Neural progenitor cell (in vitro differentiated cells): ENCODE measurements at regions not wholly inside any gene's neighbourhood (a gene's known extent, or its start where the extent isn't known, plus 50 kb on each side); places are given as distances from the start of the nearest gene placed in this dataset.
"Not testable (repeated sequence)": the region's sequence is repeated elsewhere in the genome, so short reads cannot be mapped to it uniquely, and the experiment has no call there.

Source experiments
- DNase-seq: peaks from one replicate; pipeline ENCODE4 v3.0.0-alpha.2; 2016; ENCODE audit warnings: low spot score
- H2AFZ ChIP-seq: fragments of 200-600 bp; sonication (generic); replicated peaks from 2 replicates; pipeline ENCODE4 v1.6.1; 2016; ENCODE audit warnings: antibody characterized with exemption
- H3F3A ChIP-seq: fragments of 200-600 bp; sonication (generic); 2 replicates; pipeline ENCODE4 v1.6.1; 2016; ENCODE audit warnings: antibody characterized with exemption, low read depth
- H3K27ac ChIP-seq: fragments of 200-600 bp; sonication (generic); 2 replicates; pipeline ENCODE4 v1.5.1; 2016; ENCODE audit warnings: mild to moderate bottlenecking
- H3K27me3 ChIP-seq: fragments of 200-600 bp; sonication (generic); 2 replicates; pipeline ENCODE4 v1.6.1; 2016; ENCODE audit warnings: mild to moderate bottlenecking, moderate library complexity
- H3K36me3 ChIP-seq: fragments of 200-600 bp; sonication (generic); 2 replicates; pipeline ENCODE4 v1.5.1; 2016
- H3K4me1 ChIP-seq: fragments of 200-600 bp; sonication (generic); 2 replicates; pipeline ENCODE4 v1.6.1; 2016; ENCODE audit warnings: mixed run types
- H3K4me2 ChIP-seq: fragments of 200-600 bp; sonication (generic); 2 replicates; pipeline ENCODE4 v1.6.1; 2016
- H3K4me3 ChIP-seq: fragments of 200-600 bp; sonication (generic); 2 replicates; pipeline ENCODE4 v1.5.1; 2016
- H3K79me2 ChIP-seq: fragments of 200-600 bp; sonication (generic); 2 replicates; pipeline ENCODE4 v1.6.1; 2016; ENCODE audit warnings: low read depth
- H3K9ac ChIP-seq: fragments of 200-600 bp; sonication (generic); 2 replicates; pipeline ENCODE4 v1.6.1; 2016
- H3K9me3 ChIP-seq: fragments of 200-600 bp; sonication (generic); 2 replicates; pipeline ENCODE4 v1.5.1; 2016; ENCODE audit warnings: low read depth
- H4K20me1 ChIP-seq: fragments of 200-600 bp; sonication (generic); 2 replicates; pipeline ENCODE4 v1.6.1; 2016; ENCODE audit warnings: low read depth
- H3K27ac Mint-ChIP-seq: 3 replicates; pipeline ENCODE4 v1.8.0; 2021; ENCODE audit warnings: mixed read lengths
- H3K27me3 Mint-ChIP-seq: 2 replicates; pipeline ENCODE4 v1.8.0; 2022; ENCODE audit warnings: low read depth, mild to moderate bottlenecking, inconsistent platforms, moderate library complexity, mixed read lengths; ENCODE audit not compliant: insufficient read depth
- H3K36me3 Mint-ChIP-seq: 3 replicates; pipeline ENCODE4 v1.8.0; 2021; ENCODE audit warnings: mixed read lengths
- H3K4me1 Mint-ChIP-seq: 3 replicates; pipeline ENCODE4 v1.8.0; 2021; ENCODE audit warnings: mixed read lengths
- H3K4me3 Mint-ChIP-seq: 3 replicates; pipeline ENCODE4 v1.8.0; 2021; ENCODE audit warnings: mild to moderate bottlenecking, moderate library complexity, mixed read lengths
- H3K9me3 Mint-ChIP-seq: 3 replicates; pipeline ENCODE4 v1.8.0; 2020; ENCODE audit warnings: mixed read lengths
- CTCF ChIP-seq: fragments of 200-600 bp; sonication (generic); IDR thresholded peaks from 2 replicates; pipeline ENCODE4 v1.5.1; 2017; ENCODE audit warnings: antibody characterized with exemption, mild to moderate bottlenecking
- EZH2 ChIP-seq: fragments of 200-600 bp; sonication (generic); IDR thresholded peaks from 2 replicates; pipeline ENCODE4 v1.6.1; 2017; ENCODE audit warnings: antibody characterized with exemption, mild to moderate bottlenecking, moderate library complexity
- EZH2phosphoT487 ChIP-seq: fragments of 200-600 bp; sonication (generic); IDR thresholded peaks from 2 replicates; pipeline ENCODE4 v1.6.1; 2017; ENCODE audit warnings: antibody characterized with exemption

- no peak for DNase-seq
- Mint-ChIP-seq H3K27me3 (no peaks in the 10 kb centered on the region), H3K4me3 (no peak overlapping the region), H3K27ac (no peak overlapping the region), H3K36me3 (no peaks in the 10 kb centered on the region), H3K4me1 (no peaks in the 10 kb centered on the region), H3K9me3 (peaks cover 9% of the 10 kb centered on the region)
- Histone ChIP-seq H3K27me3 (no peaks in the 10 kb centered on the region), H3K79me2 (no peaks in the 10 kb centered on the region), H3K4me3 (no peak overlapping the region), H4K20me1 (no peaks in the 10 kb centered on the region), H3K27ac (no peak overlapping the region), H3K4me2 (no peak overlapping the region), H3K4me1 (no peaks in the 10 kb centered on the region), H3K9ac (no peak overlapping the region), H3K9me3 (no peaks in the 10 kb centered on the region), H3F3A (no peaks in the 10 kb centered on the region), H3K36me3 (no peaks in the 10 kb centered on the region), H2AFZ (no peak overlapping the region)
- TF ChIP-seq EZH2 (no peak), EZH2phosphoT487 (no peak), CTCF (no peak)
Observed at GRCh38 chr6:11307226-11307625, 74.8 kb upstream of the NEDD9 start.

- Histone ChIP-seq H3K79me2 (no peaks in the 10 kb centered on the region), H3K27me3 (no peaks in the 10 kb centered on the region), H3K36me3 (no peaks in the 10 kb centered on the region), H4K20me1 (no peaks in the 10 kb centered on the region), H3K4me3 (no peak overlapping the region), H3F3A (no peaks in the 10 kb centered on the region), H3K27ac (no peak overlapping the region), H2AFZ (no peak overlapping the region), H3K9ac (no peak overlapping the region), H3K9me3 (no peaks in the 10 kb centered on the region), H3K4me2 (no peak overlapping the region), H3K4me1 (no peaks in the 10 kb centered on the region)
- no peak overlapping the region for H3K4me3 Mint-ChIP-seq
- DNase-seq = no peak
- H3K4me1 Mint-ChIP-seq = no peaks in the 10 kb centered on the region
- no peaks in the 10 kb centered on the region for H3K36me3 Mint-ChIP-seq
- no peak overlapping the region for H3K27ac Mint-ChIP-seq
- no peak for TF ChIP-seq CTCF
- no peak for TF ChIP-seq EZH2phosphoT487
- TF ChIP-seq EZH2 = no peak
- no peaks in the 10 kb centered on the region for H3K27me3 Mint-ChIP-seq
- peaks cover 24% of the 10 kb centered on the region for H3K9me3 Mint-ChIP-seq
Observed at GRCh38 chr6:11304946-11305345, 72.5 kb upstream of the NEDD9 start.

- DNase-seq, H3K4me3 Mint-ChIP-seq, H3K36me3 Mint-ChIP-seq, H3K9me3 ChIP-seq, H3K79me2 ChIP-seq, H3K4me2 ChIP-seq, H3F3A ChIP-seq, H3K4me1 ChIP-seq, H3K27ac Mint-ChIP-seq, H4K20me1 ChIP-seq, H3K27me3 Mint-ChIP-seq, H2AFZ ChIP-seq, H3K36me3 ChIP-seq, H3K4me3 ChIP-seq, H3K27ac ChIP-seq, H3K27me3 ChIP-seq, H3K9ac ChIP-seq: not testable (repeated sequence)
- H3K9me3 Mint-ChIP-seq = peaks cover 30% of the 10 kb centered on the region
- H3K4me1 Mint-ChIP-seq = peaks cover 15% of the 10 kb centered on the region
Observed at GRCh38 chr6:11299876-11300428, 67.5 kb upstream of the NEDD9 start.

GRCh38 chr6:11299421-11299784 is 66.9 kb upstream of the NEDD9 start:
- H3K27ac Mint-ChIP-seq, H3K36me3 Mint-ChIP-seq, H3K4me3 ChIP-seq, H4K20me1 ChIP-seq, H3K9me3 ChIP-seq, H3K9ac ChIP-seq, H3K27me3 ChIP-seq, H3K27me3 Mint-ChIP-seq, DNase-seq, H3F3A ChIP-seq, H3K36me3 ChIP-seq, H3K79me2 ChIP-seq, H3K4me1 ChIP-seq, H3K27ac ChIP-seq, H3K4me3 Mint-ChIP-seq: not testable (repeated sequence)
- Histone ChIP-seq H2AFZ (peak overlapping the region; percentile 77), H3K4me2 (peak overlapping the region; percentile 22)
- H3K4me1 Mint-ChIP-seq = peaks cover 15% of the 10 kb centered on the region
- peaks cover 30% of the 10 kb centered on the region for H3K9me3 Mint-ChIP-seq
